AG10803 (cell line): ENCODE measurements at regions not wholly inside any gene's neighbourhood (a gene's known extent, or its start where the extent isn't known, plus 50 kb on each side); places are given as distances from the start of the nearest gene placed in this dataset.
A peak's percentile ranks its signal among the peaks of the same experiment; 100 is the strongest.
"Not testable (repeated sequence)": the region's sequence is repeated elsewhere in the genome, so short reads cannot be mapped to it uniquely, and the experiment has no call there.

Experiments
- DNase-seq: peaks from one replicate; pipeline ENCODE4 v3.0.0; 2010; ENCODE audit warnings: low read depth
- H3K4me3 ChIP-seq: 2 replicates; pipeline ENCODE4 v1.5.1; 2011; ENCODE audit warnings: mild to moderate bottlenecking, low read length, control low read depth
- CTCF ChIP-seq: conservative IDR thresholded peaks from 2 replicates; pipeline ENCODE4 v1.5.1; 2011; ENCODE audit warnings: mild to moderate bottlenecking, low read length, control low read depth, inconsistent platforms

- DNase-seq = peak; percentile 33
- TF ChIP-seq CTCF = no peak
- H3K4me3 ChIP-seq = no peak overlapping the region
Measured at GRCh38 chr3:63135367-63135766, 142.7 kb upstream of the SYNPR start.

- not testable (repeated sequence) for H3K4me3 ChIP-seq, DNase-seq
Measured at GRCh38 chr3:63136249-63136648, 141.9 kb upstream of the SYNPR start.

GRCh38 chr3:63142681-63143080 lies 135.4 kb upstream of the SYNPR start:
- no peak for DNase-seq
- no peak overlapping the region for H3K4me3 ChIP-seq
- TF ChIP-seq CTCF = no peak

- H3K4me3 ChIP-seq = no peak overlapping the region
- no peak for DNase-seq
Measured at GRCh38 chr3:63146154-63146553, 132.0 kb upstream of the SYNPR start.

GRCh38 chr3:63150880-63151279 lies 127.2 kb upstream of the SYNPR start:
- TF ChIP-seq CTCF = no peak
- no peak overlapping the region for H3K4me3 ChIP-seq
- DNase-seq = no peak

More at GRCh38 chr3:63146154-63146553, 132.0 kb upstream of the SYNPR start:
- no peak for TF ChIP-seq CTCF

GRCh38 chr3:63151897-63152296 lies 126.2 kb upstream of the SYNPR start:
- no peak for DNase-seq
- H3K4me3 ChIP-seq = no peak overlapping the region
- TF ChIP-seq CTCF = no peak

- no peak overlapping the region for H3K4me3 ChIP-seq
- TF ChIP-seq CTCF = no peak
- no peak for DNase-seq
Measured at GRCh38 chr3:63159764-63160163, 118.3 kb upstream of the SYNPR start.

- TF ChIP-seq CTCF = no peak
- H3K4me3 ChIP-seq = no peak overlapping the region
- no peak for DNase-seq
Measured at GRCh38 chr3:63167113-63167512, 111.0 kb upstream of the SYNPR start.
